ENCODE measurements at regions not wholly inside any gene's neighbourhood (a gene's known extent, or its start where the extent isn't known, plus 50 kb on each side); places are given as distances from the start of the nearest gene placed in this dataset.

GRCh38 chr2:52294628-52295027 is 1262.7 kb upstream of the NRXN1 start:
- ATAC-seq: no peak
- DNase-seq: no peak
- H3K4me3 ChIP-seq: no peak overlapping the region
- TF ChIP-seq, protein P1, sequence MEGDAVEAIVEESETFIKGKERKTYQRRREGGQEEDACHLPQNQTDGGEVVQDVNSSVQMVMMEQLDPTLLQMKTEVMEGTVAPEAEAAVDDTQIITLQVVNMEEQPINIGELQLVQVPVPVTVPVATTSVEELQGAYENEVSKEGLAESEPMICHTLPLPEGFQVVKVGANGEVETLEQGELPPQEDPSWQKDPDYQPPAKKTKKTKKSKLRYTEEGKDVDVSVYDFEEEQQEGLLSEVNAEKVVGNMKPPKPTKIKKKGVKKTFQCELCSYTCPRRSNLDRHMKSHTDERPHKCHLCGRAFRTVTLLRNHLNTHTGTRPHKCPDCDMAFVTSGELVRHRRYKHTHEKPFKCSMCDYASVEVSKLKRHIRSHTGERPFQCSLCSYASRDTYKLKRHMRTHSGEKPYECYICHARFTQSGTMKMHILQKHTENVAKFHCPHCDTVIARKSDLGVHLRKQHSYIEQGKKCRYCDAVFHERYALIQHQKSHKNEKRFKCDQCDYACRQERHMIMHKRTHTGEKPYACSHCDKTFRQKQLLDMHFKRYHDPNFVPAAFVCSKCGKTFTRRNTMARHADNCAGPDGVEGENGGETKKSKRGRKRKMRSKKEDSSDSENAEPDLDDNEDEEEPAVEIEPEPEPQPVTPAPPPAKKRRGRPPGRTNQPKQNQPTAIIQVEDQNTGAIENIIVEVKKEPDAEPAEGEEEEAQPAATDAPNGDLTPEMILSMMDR (IDR thresholded peaks at IDR 0.05): no peak
- no peaks in the 10 kb centered on the region for H3K27me3 ChIP-seq
- H3K4me1 ChIP-seq: no peaks in the 10 kb centered on the region
- no peaks in the 10 kb centered on the region for H3K36me3 ChIP-seq
- H3K9me3 ChIP-seq: peaks cover 0 to 22% of the 10 kb centered on the region in 2 donors
- no peak overlapping the region for H3K27ac ChIP-seq
- intact Hi-C loops (cut with DNase I): no loop called here

GRCh38 chr2:52292801-52293200 is 1260.9 kb upstream of the NRXN1 start:
- Histone ChIP-seq H3K27me3 (no peaks in the 10 kb centered on the region), H3K4me3 (no peak overlapping the region), H3K36me3 (no peaks in the 10 kb centered on the region), H3K4me1 (no peaks in the 10 kb centered on the region), H3K9me3 (peaks cover 0 to 8% of the 10 kb centered on the region in 2 donors), H3K27ac (no peak overlapping the region)
- intact Hi-C loops (cut with DNase I): no loop called here
- ATAC-seq (no peak), DNase-seq (no peak)
- TF ChIP-seq, protein P1 (IDR thresholded peaks at IDR 0.05): no peak

- ATAC-seq: no peak
- H3K4me1 ChIP-seq: no peaks in the 10 kb centered on the region
- no peak overlapping the region for H3K4me3 ChIP-seq
- H3K27me3 ChIP-seq: no peaks in the 10 kb centered on the region
- intact Hi-C loops (cut with DNase I): no loop called here
- no peaks in the 10 kb centered on the region for H3K36me3 ChIP-seq
- H3K27ac ChIP-seq: no peak overlapping the region
- DNase-seq: no peak
- H3K9me3 ChIP-seq: peaks cover 0 to 8% of the 10 kb centered on the region in 2 donors
- TF ChIP-seq, protein P1 (IDR thresholded peaks at IDR 0.05): no peak
Observed at GRCh38 chr2:52289741-52290140, 1257.8 kb upstream of the NRXN1 start.

DNA sequence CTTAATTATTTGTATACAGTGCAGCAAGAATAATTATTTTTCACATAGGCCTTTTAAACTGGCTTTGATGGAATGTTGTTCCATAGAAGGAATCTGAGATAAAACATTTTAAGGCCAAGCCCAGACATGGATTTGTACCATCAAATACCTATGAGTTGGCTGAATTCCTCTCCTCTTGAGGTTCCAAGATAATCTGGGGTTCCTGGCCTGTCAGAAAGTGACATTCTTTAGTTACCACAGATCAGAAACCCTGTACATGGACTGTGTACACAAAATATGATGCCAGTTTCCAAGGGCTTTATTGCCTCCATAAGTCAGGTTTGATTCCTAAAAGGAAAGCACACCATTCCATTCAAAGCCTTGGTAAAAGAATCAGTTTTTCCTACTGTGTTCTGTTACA is 1256.7 kb upstream of the NRXN1 start:
- Histone ChIP-seq H3K9me3 (peaks cover 0 to 5% of the 10 kb centered on the region in 2 donors), H3K4me1 (no peaks in the 10 kb centered on the region), H3K27me3 (no peaks in the 10 kb centered on the region), H3K27ac (no peak overlapping the region), H3K4me3 (no peak overlapping the region), H3K36me3 (no peaks in the 10 kb centered on the region)
- intact Hi-C loops (cut with DNase I): no loop called here
- TF ChIP-seq, protein P1 (IDR thresholded peaks at IDR 0.05): no peak
- DNase-seq: no peak
- ATAC-seq: no peak

DNA sequence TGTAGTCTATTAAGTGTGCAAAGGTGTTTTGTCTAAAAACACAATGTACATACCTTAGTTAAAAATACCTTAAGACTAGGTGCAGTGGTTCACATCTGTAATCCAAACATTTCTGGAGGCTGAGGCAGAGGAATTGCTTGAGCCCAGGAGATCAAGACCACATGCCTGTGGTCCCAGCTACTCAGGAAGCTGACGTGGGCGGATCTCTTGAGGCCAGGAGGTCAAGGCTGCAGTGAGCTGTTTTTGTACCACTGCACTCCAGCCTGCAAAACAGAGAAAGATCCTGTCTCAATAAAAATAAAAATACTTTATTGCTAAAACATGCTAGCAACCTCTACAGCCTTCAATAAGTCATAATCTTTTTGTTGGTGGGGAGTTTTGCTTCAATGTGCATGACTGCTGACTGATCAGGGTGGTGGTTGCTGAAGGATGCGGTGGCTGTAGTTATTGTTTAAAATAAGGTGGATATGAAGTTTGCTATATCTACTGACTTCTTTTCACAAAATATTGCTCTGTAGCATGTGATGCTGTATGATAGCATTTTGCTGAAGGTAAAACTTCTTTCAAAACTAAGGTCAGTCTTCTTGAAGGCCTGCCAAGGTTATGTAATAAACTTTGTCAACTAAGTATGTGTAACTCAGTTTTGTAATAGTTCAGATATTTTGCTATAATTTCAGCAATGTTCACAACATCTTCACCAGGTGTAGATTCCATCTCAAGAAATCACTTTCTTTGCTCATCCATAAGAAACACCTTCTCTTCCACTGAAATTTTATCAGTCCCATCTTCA is 1238.0 kb upstream of the NRXN1 start:
- TF ChIP-seq, protein P1 (IDR thresholded peaks at IDR 0.05): no peak
- ATAC-seq (no peak), DNase-seq (no peak)
- Histone ChIP-seq H3K27me3 (no peaks in the 10 kb centered on the region), H3K9me3 (peaks cover 0 to 21% of the 10 kb centered on the region in 2 donors), H3K4me3 (no peak overlapping the region), H3K27ac (no peak overlapping the region), H3K4me1 (no peaks in the 10 kb centered on the region), H3K36me3 (no peaks in the 10 kb centered on the region)
- intact Hi-C loops (cut with DNase I): no loop called here
